ENCODE measurements at regions not wholly inside any gene's neighbourhood (a gene's known extent, or its start where the extent isn't known, plus 50 kb on each side); places are given as distances from the start of the nearest gene placed in this dataset.

- Histone ChIP-seq H3K27me3 (ENCODE audit: control insufficient read depth in 1 of 2, insufficient read depth in 2 of 2, low read length in 2 of 2) (no peaks in the 10 kb centered on the region), H3K9me3 (ENCODE audit: control insufficient read depth in 1 of 2, low read length in 2 of 2) (no peaks in the 10 kb centered on the region), H3K4me3 (ENCODE audit: low read depth in 1 of 2, low read length in 2 of 2) (no peak overlapping the region), H3K4me1 (ENCODE audit: control insufficient read depth in 1 of 2, insufficient read depth in 2 of 2, low read length in 2 of 2) (no peaks in the 10 kb centered on the region), H3K9ac (ENCODE audit: low read depth in 1 of 2, low read length in 2 of 2) (no peak overlapping the region), H3K36me3 (ENCODE audit: control insufficient read depth in 1 of 2, insufficient read depth in 2 of 2, low read length in 2 of 2) (no peaks in the 10 kb centered on the region), H3K27ac (ENCODE audit: low read depth, low read length) (no peak overlapping the region)
These were observed 261.0 kb downstream of the MFSD1 start for GRCh38 chr3:159062734-159063410.

- Histone ChIP-seq H3K27ac (ENCODE audit: low read depth, low read length) (no peak within 1 kb of the TSS), H3K27me3 (ENCODE audit: control insufficient read depth in 1 of 2, insufficient read depth in 2 of 2, low read length in 2 of 2) (no peaks in the 10 kb centered on the region), H3K9me3 (ENCODE audit: control insufficient read depth in 1 of 2, low read length in 2 of 2) (no peaks in the 10 kb centered on the region)
These were observed 267.2 kb downstream of the MFSD1 start, which contains the start of gene IQCJ for GRCh38 chr3:159069091-159069490. Gene IQCJ, plus strand, starts transcription at chr3:159069319.

GRCh38 chr3:159069866-159070425, 268.1 kb downstream of the MFSD1 start:
- Histone ChIP-seq H3K27me3 (ENCODE audit: control insufficient read depth in 1 of 2, insufficient read depth in 2 of 2, low read length in 2 of 2) (no peaks in the 10 kb centered on the region), H3K36me3 (ENCODE audit: control insufficient read depth in 1 of 2, insufficient read depth in 2 of 2, low read length in 2 of 2) (no peaks in the 10 kb centered on the region), H3K4me1 (ENCODE audit: control insufficient read depth in 1 of 2, insufficient read depth in 2 of 2, low read length in 2 of 2) (no peaks in the 10 kb centered on the region), H3K9me3 (ENCODE audit: control insufficient read depth in 1 of 2, low read length in 2 of 2) (no peaks in the 10 kb centered on the region), H3K4me3 (ENCODE audit: low read depth in 1 of 2, low read length in 2 of 2) (no peak overlapping the region), H3K9ac (ENCODE audit: low read depth in 1 of 2, low read length in 2 of 2) (no peak overlapping the region), H3K27ac (ENCODE audit: low read depth, low read length) (no peak overlapping the region)

More at GRCh38 chr3:159069091-159069490, 267.2 kb downstream of the MFSD1 start, which contains the start of gene IQCJ:
- no peak within 1 kb of the TSS for H3K4me3 ChIP-seq (ENCODE audit: low read depth in 1 of 2, low read length in 2 of 2)
- no peaks in the 10 kb centered on the region for H3K4me1 ChIP-seq (ENCODE audit: control insufficient read depth in 1 of 2, insufficient read depth in 2 of 2, low read length in 2 of 2)
- H3K9ac ChIP-seq (ENCODE audit: low read depth in 1 of 2, low read length in 2 of 2) = no peak within 1 kb of the TSS
- no peaks in the 10 kb centered on the region for H3K36me3 ChIP-seq (ENCODE audit: control insufficient read depth in 1 of 2, insufficient read depth in 2 of 2, low read length in 2 of 2)

GRCh38 chr3:159074756-159075701, 273.2 kb downstream of the MFSD1 start:
- Histone ChIP-seq H3K27me3 (ENCODE audit: control insufficient read depth in 1 of 2, insufficient read depth in 2 of 2, low read length in 2 of 2) (no peaks in the 10 kb centered on the region), H3K9me3 (ENCODE audit: control insufficient read depth in 1 of 2, low read length in 2 of 2) (no peaks in the 10 kb centered on the region), H3K27ac (ENCODE audit: low read depth, low read length) (no peak overlapping the region), H3K4me3 (ENCODE audit: low read depth in 1 of 2, low read length in 2 of 2) (no peak overlapping the region), H3K4me1 (ENCODE audit: control insufficient read depth in 1 of 2, insufficient read depth in 2 of 2, low read length in 2 of 2) (no peaks in the 10 kb centered on the region), H3K36me3 (ENCODE audit: control insufficient read depth in 1 of 2, insufficient read depth in 2 of 2, low read length in 2 of 2) (no peaks in the 10 kb centered on the region), H3K9ac (ENCODE audit: low read depth in 1 of 2, low read length in 2 of 2) (no peak overlapping the region)

GRCh38 chr3:159077860-159078259, 276.0 kb downstream of the MFSD1 start:
- no peaks in the 10 kb centered on the region for H3K36me3 ChIP-seq (ENCODE audit: control insufficient read depth in 1 of 2, insufficient read depth in 2 of 2, low read length in 2 of 2)
- no peaks in the 10 kb centered on the region for H3K27me3 ChIP-seq (ENCODE audit: control insufficient read depth in 1 of 2, insufficient read depth in 2 of 2, low read length in 2 of 2)
- H3K9ac ChIP-seq (ENCODE audit: low read depth in 1 of 2, low read length in 2 of 2) = no peak overlapping the region
- H3K9me3 ChIP-seq (ENCODE audit: control insufficient read depth in 1 of 2, low read length in 2 of 2) = no peaks in the 10 kb centered on the region
- H3K4me1 ChIP-seq (ENCODE audit: control insufficient read depth in 1 of 2, insufficient read depth in 2 of 2, low read length in 2 of 2) = no peaks in the 10 kb centered on the region
- no peak overlapping the region for H3K4me3 ChIP-seq (ENCODE audit: low read depth in 1 of 2, low read length in 2 of 2)
- no peak overlapping the region for H3K27ac ChIP-seq (ENCODE audit: low read depth, low read length)

GRCh38 chr3:159080256-159080655, 278.4 kb downstream of the MFSD1 start:
- Histone ChIP-seq H3K27ac (ENCODE audit: low read depth, low read length) (no peak overlapping the region), H3K4me3 (ENCODE audit: low read depth in 1 of 2, low read length in 2 of 2) (no peak overlapping the region), H3K9ac (ENCODE audit: low read depth in 1 of 2, low read length in 2 of 2) (no peak overlapping the region), H3K9me3 (ENCODE audit: control insufficient read depth in 1 of 2, low read length in 2 of 2) (no peaks in the 10 kb centered on the region), H3K36me3 (ENCODE audit: control insufficient read depth in 1 of 2, insufficient read depth in 2 of 2, low read length in 2 of 2) (no peaks in the 10 kb centered on the region), H3K4me1 (ENCODE audit: control insufficient read depth in 1 of 2, insufficient read depth in 2 of 2, low read length in 2 of 2) (no peaks in the 10 kb centered on the region), H3K27me3 (ENCODE audit: control insufficient read depth in 1 of 2, insufficient read depth in 2 of 2, low read length in 2 of 2) (no peaks in the 10 kb centered on the region)

GRCh38 chr3:159080821-159081220, 279.0 kb downstream of the MFSD1 start:
- H3K9me3 ChIP-seq (ENCODE audit: control insufficient read depth in 1 of 2, low read length in 2 of 2) = no peaks in the 10 kb centered on the region
- H3K4me3 ChIP-seq (ENCODE audit: low read depth in 1 of 2, low read length in 2 of 2) = no peak overlapping the region
- no peak overlapping the region for H3K9ac ChIP-seq (ENCODE audit: low read depth in 1 of 2, low read length in 2 of 2)
- no peaks in the 10 kb centered on the region for H3K27me3 ChIP-seq (ENCODE audit: control insufficient read depth in 1 of 2, insufficient read depth in 2 of 2, low read length in 2 of 2)
- no peaks in the 10 kb centered on the region for H3K36me3 ChIP-seq (ENCODE audit: control insufficient read depth in 1 of 2, insufficient read depth in 2 of 2, low read length in 2 of 2)
- no peaks in the 10 kb centered on the region for H3K4me1 ChIP-seq (ENCODE audit: control insufficient read depth in 1 of 2, insufficient read depth in 2 of 2, low read length in 2 of 2)
- H3K27ac ChIP-seq (ENCODE audit: low read depth, low read length) = no peak overlapping the region

- no peaks in the 10 kb centered on the region for H3K27me3 ChIP-seq (ENCODE audit: control insufficient read depth in 1 of 2, insufficient read depth in 2 of 2, low read length in 2 of 2)
These were observed 280.7 kb downstream of the MFSD1 start for GRCh38 chr3:159082519-159082918.

GRCh38 chr3:159091936-159092335, 290.1 kb downstream of the MFSD1 start:
- Histone ChIP-seq H3K27ac (ENCODE audit: low read depth, low read length) (no peak overlapping the region), H3K9me3 (ENCODE audit: control insufficient read depth in 1 of 2, low read length in 2 of 2) (no peaks in the 10 kb centered on the region), H3K9ac (ENCODE audit: low read depth in 1 of 2, low read length in 2 of 2) (no peak overlapping the region), H3K4me3 (ENCODE audit: low read depth in 1 of 2, low read length in 2 of 2) (no peak overlapping the region), H3K27me3 (ENCODE audit: control insufficient read depth in 1 of 2, insufficient read depth in 2 of 2, low read length in 2 of 2) (no peaks in the 10 kb centered on the region), H3K36me3 (ENCODE audit: control insufficient read depth in 1 of 2, insufficient read depth in 2 of 2, low read length in 2 of 2) (no peaks in the 10 kb centered on the region), H3K4me1 (ENCODE audit: control insufficient read depth in 1 of 2, insufficient read depth in 2 of 2, low read length in 2 of 2) (no peaks in the 10 kb centered on the region)

More at GRCh38 chr3:159082519-159082918, 280.7 kb downstream of the MFSD1 start:
- no peaks in the 10 kb centered on the region for H3K36me3 ChIP-seq (ENCODE audit: control insufficient read depth in 1 of 2, insufficient read depth in 2 of 2, low read length in 2 of 2)
- H3K9me3 ChIP-seq (ENCODE audit: control insufficient read depth in 1 of 2, low read length in 2 of 2) = no peaks in the 10 kb centered on the region
- H3K9ac ChIP-seq (ENCODE audit: low read depth in 1 of 2, low read length in 2 of 2) = no peak overlapping the region
- no peaks in the 10 kb centered on the region for H3K4me1 ChIP-seq (ENCODE audit: control insufficient read depth in 1 of 2, insufficient read depth in 2 of 2, low read length in 2 of 2)
- H3K4me3 ChIP-seq (ENCODE audit: low read depth in 1 of 2, low read length in 2 of 2) = no peak overlapping the region
- no peak overlapping the region for H3K27ac ChIP-seq (ENCODE audit: low read depth, low read length)

- Histone ChIP-seq H3K4me3 (ENCODE audit: low read depth in 1 of 2, low read length in 2 of 2) (no peak overlapping the region), H3K36me3 (ENCODE audit: control insufficient read depth in 1 of 2, insufficient read depth in 2 of 2, low read length in 2 of 2) (no peaks in the 10 kb centered on the region), H3K27ac (ENCODE audit: low read depth, low read length) (no peak overlapping the region), H3K9me3 (ENCODE audit: control insufficient read depth in 1 of 2, low read length in 2 of 2) (no peaks in the 10 kb centered on the region), H3K27me3 (ENCODE audit: control insufficient read depth in 1 of 2, insufficient read depth in 2 of 2, low read length in 2 of 2) (no peaks in the 10 kb centered on the region), H3K4me1 (ENCODE audit: control insufficient read depth in 1 of 2, insufficient read depth in 2 of 2, low read length in 2 of 2) (no peaks in the 10 kb centered on the region), H3K9ac (ENCODE audit: low read depth in 1 of 2, low read length in 2 of 2) (no peak overlapping the region)
These were observed 300.1 kb downstream of the MFSD1 start for GRCh38 chr3:159102001-159102400.
